ENCODE measurements at regions not wholly inside any gene's neighbourhood (a gene's known extent, or its start where the extent isn't known, plus 50 kb on each side); places are given as distances from the start of the nearest gene placed in this dataset.

DNA sequence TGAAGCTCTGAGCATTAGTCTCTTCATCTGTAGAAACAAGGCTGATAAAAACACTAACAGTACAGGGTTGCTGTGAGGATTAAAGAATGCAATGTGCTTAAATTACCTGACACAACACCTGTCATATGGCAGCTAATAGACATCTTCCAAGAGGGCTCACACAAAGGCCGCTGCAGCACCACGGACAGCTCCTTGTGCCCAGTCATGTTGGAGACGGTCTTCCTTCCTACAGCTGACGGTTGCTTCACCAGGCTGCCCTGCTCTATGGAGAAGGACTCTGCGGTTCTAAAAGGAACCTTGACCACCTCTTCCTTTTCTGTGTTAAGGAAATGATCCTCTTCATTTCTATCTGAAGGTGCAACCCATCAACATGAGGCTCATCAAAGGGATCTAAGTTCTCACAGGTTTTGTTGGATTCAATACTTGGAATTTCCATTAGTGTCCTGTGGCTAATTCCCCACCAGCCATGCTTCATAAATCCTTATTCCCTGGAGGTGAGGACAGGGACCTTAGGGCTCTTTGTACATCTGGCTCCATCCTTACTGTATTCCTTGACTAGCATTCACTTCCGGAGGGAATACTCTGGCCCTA is 138.9 kb upstream of the CES5A start:
- H3F3A ChIP-seq (ENCODE audit: insufficient read depth, low read length, poor library complexity, severe bottlenecking), result no peaks in the 10 kb centered on the region
- no peak overlapping the region for H3K4me2 ChIP-seq (ENCODE audit: low read length)
- H3K36me3 ChIP-seq (ENCODE audit: insufficient read depth, low read length), result no peaks in the 10 kb centered on the region
- H3K9me2 ChIP-seq (ENCODE audit: insufficient read depth, low read length), result no peaks in the 10 kb centered on the region
- H3K9me3 ChIP-seq (ENCODE audit: low read length), result no peaks in the 10 kb centered on the region
- no peaks in the 10 kb centered on the region for H3K79me2 ChIP-seq (replicated peaks; ENCODE audit: insufficient read depth, low read length)
- no peak overlapping the region for H2AFZ ChIP-seq (ENCODE audit: low read depth, low read length)
- no peak overlapping the region for H3K27ac ChIP-seq (ENCODE audit: low read length)
- H3K4me3 ChIP-seq (ENCODE audit: low read length), result no peak overlapping the region
- H4K20me1 ChIP-seq (ENCODE audit: insufficient read depth), result no peaks in the 10 kb centered on the region
- H3K27me3 ChIP-seq (ENCODE audit: insufficient read depth, low read depth, low read length), result no peaks in the 10 kb centered on the region
- no peak overlapping the region for H3K9ac ChIP-seq (ENCODE audit: low read length)
- no peak for TF ChIP-seq POLR2AphosphoS5 (IDR thresholded peaks at IDR 0.05)
- TF ChIP-seq, protein P1, sequence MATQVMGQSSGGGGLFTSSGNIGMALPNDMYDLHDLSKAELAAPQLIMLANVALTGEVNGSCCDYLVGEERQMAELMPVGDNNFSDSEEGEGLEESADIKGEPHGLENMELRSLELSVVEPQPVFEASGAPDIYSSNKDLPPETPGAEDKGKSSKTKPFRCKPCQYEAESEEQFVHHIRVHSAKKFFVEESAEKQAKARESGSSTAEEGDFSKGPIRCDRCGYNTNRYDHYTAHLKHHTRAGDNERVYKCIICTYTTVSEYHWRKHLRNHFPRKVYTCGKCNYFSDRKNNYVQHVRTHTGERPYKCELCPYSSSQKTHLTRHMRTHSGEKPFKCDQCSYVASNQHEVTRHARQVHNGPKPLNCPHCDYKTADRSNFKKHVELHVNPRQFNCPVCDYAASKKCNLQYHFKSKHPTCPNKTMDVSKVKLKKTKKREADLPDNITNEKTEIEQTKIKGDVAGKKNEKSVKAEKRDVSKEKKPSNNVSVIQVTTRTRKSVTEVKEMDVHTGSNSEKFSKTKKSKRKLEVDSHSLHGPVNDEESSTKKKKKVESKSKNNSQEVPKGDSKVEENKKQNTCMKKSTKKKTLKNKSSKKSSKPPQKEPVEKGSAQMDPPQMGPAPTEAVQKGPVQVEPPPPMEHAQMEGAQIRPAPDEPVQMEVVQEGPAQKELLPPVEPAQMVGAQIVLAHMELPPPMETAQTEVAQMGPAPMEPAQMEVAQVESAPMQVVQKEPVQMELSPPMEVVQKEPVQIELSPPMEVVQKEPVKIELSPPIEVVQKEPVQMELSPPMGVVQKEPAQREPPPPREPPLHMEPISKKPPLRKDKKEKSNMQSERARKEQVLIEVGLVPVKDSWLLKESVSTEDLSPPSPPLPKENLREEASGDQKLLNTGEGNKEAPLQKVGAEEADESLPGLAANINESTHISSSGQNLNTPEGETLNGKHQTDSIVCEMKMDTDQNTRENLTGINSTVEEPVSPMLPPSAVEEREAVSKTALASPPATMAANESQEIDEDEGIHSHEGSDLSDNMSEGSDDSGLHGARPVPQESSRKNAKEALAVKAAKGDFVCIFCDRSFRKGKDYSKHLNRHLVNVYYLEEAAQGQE (IDR thresholded peaks at IDR 0.05; ENCODE audit: borderline replicate concordance), result peak; percentile 32

DNA sequence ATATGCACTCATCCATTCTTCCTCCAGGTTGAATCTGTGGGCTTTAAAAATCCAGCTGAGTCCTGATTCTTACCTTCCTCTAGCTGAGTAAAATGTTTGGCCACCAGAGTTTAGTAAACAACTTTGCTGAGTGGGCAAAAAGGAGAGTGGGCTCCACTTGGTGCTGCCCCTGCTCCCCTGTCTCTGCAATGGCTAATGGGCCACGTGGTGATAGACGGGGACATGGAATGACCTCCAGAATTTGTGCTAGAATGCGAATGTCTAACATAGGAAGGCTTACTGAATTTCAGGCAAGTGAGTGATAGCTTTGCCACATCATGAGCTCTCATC is 137.3 kb upstream of the CES5A start:
- no peaks in the 10 kb centered on the region for H3K9me3 ChIP-seq (ENCODE audit: low read length)
- H3K4me3 ChIP-seq (ENCODE audit: low read length), result no peak overlapping the region
- no peak overlapping the region for H2AFZ ChIP-seq (ENCODE audit: low read depth, low read length)
- no peaks in the 10 kb centered on the region for H3K9me2 ChIP-seq (ENCODE audit: insufficient read depth, low read length)
- no peak overlapping the region for H3K27ac ChIP-seq (ENCODE audit: low read length)
- no peak overlapping the region for H3K9ac ChIP-seq (ENCODE audit: low read length)
- TF ChIP-seq MXI1 (conservative IDR thresholded peaks at IDR 0.05; ENCODE audit: poor library complexity, severe bottlenecking), result no peak
- no peak for TF ChIP-seq POLR2AphosphoS5 (IDR thresholded peaks at IDR 0.05)
- no peak for TF ChIP-seq EP300 (conservative IDR thresholded peaks at IDR 0.05; ENCODE audit: poor library complexity, severe bottlenecking)
- TF ChIP-seq TAF1 (IDR thresholded peaks at IDR 0.05; ENCODE audit: low read depth), result no peak
- no peak for TF ChIP-seq RAD21 (conservative IDR thresholded peaks at IDR 0.05)
- TF ChIP-seq, protein P1 (IDR thresholded peaks at IDR 0.05; ENCODE audit: borderline replicate concordance), result no peak
- no peak for TF ChIP-seq SMC3 (conservative IDR thresholded peaks at IDR 0.05; ENCODE audit: poor library complexity)
- TF ChIP-seq EZH2 (IDR thresholded peaks at IDR 0.05; ENCODE audit: borderline replicate concordance, insufficient read depth, low read length, poor library complexity, severe bottlenecking), result no peak
- TF ChIP-seq, protein P2, sequence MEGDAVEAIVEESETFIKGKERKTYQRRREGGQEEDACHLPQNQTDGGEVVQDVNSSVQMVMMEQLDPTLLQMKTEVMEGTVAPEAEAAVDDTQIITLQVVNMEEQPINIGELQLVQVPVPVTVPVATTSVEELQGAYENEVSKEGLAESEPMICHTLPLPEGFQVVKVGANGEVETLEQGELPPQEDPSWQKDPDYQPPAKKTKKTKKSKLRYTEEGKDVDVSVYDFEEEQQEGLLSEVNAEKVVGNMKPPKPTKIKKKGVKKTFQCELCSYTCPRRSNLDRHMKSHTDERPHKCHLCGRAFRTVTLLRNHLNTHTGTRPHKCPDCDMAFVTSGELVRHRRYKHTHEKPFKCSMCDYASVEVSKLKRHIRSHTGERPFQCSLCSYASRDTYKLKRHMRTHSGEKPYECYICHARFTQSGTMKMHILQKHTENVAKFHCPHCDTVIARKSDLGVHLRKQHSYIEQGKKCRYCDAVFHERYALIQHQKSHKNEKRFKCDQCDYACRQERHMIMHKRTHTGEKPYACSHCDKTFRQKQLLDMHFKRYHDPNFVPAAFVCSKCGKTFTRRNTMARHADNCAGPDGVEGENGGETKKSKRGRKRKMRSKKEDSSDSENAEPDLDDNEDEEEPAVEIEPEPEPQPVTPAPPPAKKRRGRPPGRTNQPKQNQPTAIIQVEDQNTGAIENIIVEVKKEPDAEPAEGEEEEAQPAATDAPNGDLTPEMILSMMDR (IDR thresholded peaks at IDR 0.05; ENCODE audit: poor library complexity, severe bottlenecking), result no peak
- H3K4me2 ChIP-seq (ENCODE audit: low read length), result no peak overlapping the region
- no peaks in the 10 kb centered on the region for H3K27me3 ChIP-seq (ENCODE audit: insufficient read depth, low read depth, low read length)
- H3K79me2 ChIP-seq (replicated peaks; ENCODE audit: insufficient read depth, low read length), result no peaks in the 10 kb centered on the region
- H3F3A ChIP-seq (ENCODE audit: insufficient read depth, low read length, poor library complexity, severe bottlenecking), result no peaks in the 10 kb centered on the region
- H4K20me1 ChIP-seq (ENCODE audit: insufficient read depth), result no peaks in the 10 kb centered on the region
- no peaks in the 10 kb centered on the region for H3K36me3 ChIP-seq (ENCODE audit: insufficient read depth, low read length)

Data from neural cell (in vitro differentiated cells).